ENCODE measurements at regions not wholly inside any gene's neighbourhood (a gene's known extent, or its start where the extent isn't known, plus 50 kb on each side); places are given as distances from the start of the nearest gene placed in this dataset.
"Not testable (repeated sequence)": the region's sequence is repeated elsewhere in the genome, so short reads cannot be mapped to it uniquely, and the experiment has no call there.

GRCh38 chr13:73578251-73578875 lies 519.6 kb downstream of the KLF5 start:
- DNase-seq = no peak

- DNase-seq = no peak
These were observed 517.5 kb downstream of the KLF5 start for GRCh38 chr13:73576291-73576690.

GRCh38 chr13:73572824-73573223 lies 514.0 kb downstream of the KLF5 start:
- peak in 1 of 2 donors; percentile 9 for DNase-seq

GRCh38 chr13:73571376-73571775 lies 512.6 kb downstream of the KLF5 start:
- no peak for DNase-seq

- DNase-seq = no peak
These were observed 498.1 kb downstream of the KLF5 start for GRCh38 chr13:73556902-73557301.

GRCh38 chr13:73556128-73556527 lies 497.3 kb downstream of the KLF5 start:
- DNase-seq = no peak

GRCh38 chr13:73551736-73552135 lies 492.9 kb downstream of the KLF5 start:
- no peak for DNase-seq

GRCh38 chr13:73549717-73550116 lies 490.9 kb downstream of the KLF5 start:
- DNase-seq = no peak

GRCh38 chr13:73548449-73548848 lies 489.6 kb downstream of the KLF5 start:
- DNase-seq = no peak

GRCh38 chr13:73547239-73547638 lies 488.4 kb downstream of the KLF5 start:
- no peak for DNase-seq

- DNase-seq = no peak
These were observed 485.4 kb downstream of the KLF5 start for GRCh38 chr13:73544175-73544574.

- no peak for DNase-seq
These were observed 483.6 kb downstream of the KLF5 start for GRCh38 chr13:73542446-73542845.

- no peak for DNase-seq
These were observed 478.1 kb downstream of the KLF5 start for GRCh38 chr13:73536865-73537264.

GRCh38 chr13:73535341-73535740 lies 476.5 kb downstream of the KLF5 start:
- DNase-seq = no peak

GRCh38 chr13:73532987-73533510 lies 474.2 kb downstream of the KLF5 start:
- no peak for DNase-seq

- DNase-seq = no peak
These were observed 473.8 kb downstream of the KLF5 start for GRCh38 chr13:73532582-73532981.

- DNase-seq = no peak
These were observed 472.2 kb downstream of the KLF5 start for GRCh38 chr13:73531014-73531413.

- no peak for DNase-seq
These were observed 464.1 kb downstream of the KLF5 start for GRCh38 chr13:73522937-73523336.

GRCh38 chr13:73521985-73522524 lies 463.2 kb downstream of the KLF5 start:
- DNase-seq = no peak

- DNase-seq = no peak
These were observed 462.5 kb downstream of the KLF5 start for GRCh38 chr13:73521290-73521624.

- DNase-seq = no peak
These were observed 461.9 kb downstream of the KLF5 start for GRCh38 chr13:73520566-73521289.

- DNase-seq = not testable (repeated sequence)
These were observed 461.3 kb downstream of the KLF5 start for GRCh38 chr13:73520135-73520534.

- DNase-seq = no peak
These were observed 460.8 kb downstream of the KLF5 start for GRCh38 chr13:73519396-73520116.

Measured in right lung (tissue), 2 donors.